GM19463 (cell line): ENCODE measurements at regions not wholly inside any gene's neighbourhood (a gene's known extent, or its start where the extent isn't known, plus 50 kb on each side); places are given as distances from the start of the nearest gene placed in this dataset.

Experiments used
- ATAC-seq: cut with Tn5 transposase; IDR thresholded peaks from one replicate; pipeline ENCODE4 v1.9.1; 2021; ENCODE audit warnings: mild to moderate bottlenecking, moderate library complexity; ENCODE audit not compliant: unreplicated experiment

- no peak for ATAC-seq
Measured at GRCh38 chr3:117246771-117247555, 537.4 kb downstream of the TUSC7 start.

- no peak for ATAC-seq
Measured at GRCh38 chr3:117248153-117248552, 538.6 kb downstream of the TUSC7 start.

GRCh38 chr3:117252208-117252607 lies 542.6 kb downstream of the TUSC7 start:
- ATAC-seq, result peak; percentile 61

GRCh38 chr3:117252651-117253050 lies 543.1 kb downstream of the TUSC7 start:
- no peak for ATAC-seq

GRCh38 chr3:117253636-117254035 lies 544.1 kb downstream of the TUSC7 start:
- ATAC-seq, result no peak

- no peak for ATAC-seq
Measured at GRCh38 chr3:117254985-117255384, 545.4 kb downstream of the TUSC7 start.

- ATAC-seq, result no peak
Measured at GRCh38 chr3:117255736-117256135, 546.2 kb downstream of the TUSC7 start.

- ATAC-seq, result no peak
Measured at GRCh38 chr3:117261983-117262421, 552.4 kb downstream of the TUSC7 start.

GRCh38 chr3:117263270-117263669 lies 553.7 kb downstream of the TUSC7 start:
- no peak for ATAC-seq

GRCh38 chr3:117263745-117264144 lies 554.2 kb downstream of the TUSC7 start:
- ATAC-seq, result no peak

- no peak for ATAC-seq
Measured at GRCh38 chr3:117264204-117264994, 554.8 kb downstream of the TUSC7 start.

GRCh38 chr3:117266806-117267205 lies 557.2 kb downstream of the TUSC7 start:
- ATAC-seq, result no peak

GRCh38 chr3:117268318-117268717 lies 558.7 kb downstream of the TUSC7 start:
- ATAC-seq, result no peak

- ATAC-seq, result no peak
Measured at GRCh38 chr3:117272274-117272673, 562.7 kb downstream of the TUSC7 start.

- no peak for ATAC-seq
Measured at GRCh38 chr3:117272876-117273523, 563.4 kb downstream of the TUSC7 start.

GRCh38 chr3:117277816-117278215 lies 568.2 kb downstream of the TUSC7 start:
- no peak for ATAC-seq

GRCh38 chr3:117278424-117279190 lies 569.0 kb downstream of the TUSC7 start:
- ATAC-seq, result peak; percentile 100

- ATAC-seq, result no peak
Measured at GRCh38 chr3:117281371-117281770, 571.8 kb downstream of the TUSC7 start.

GRCh38 chr3:117282566-117282965 lies 573.0 kb downstream of the TUSC7 start:
- ATAC-seq, result no peak

GRCh38 chr3:117285737-117286136 lies 576.2 kb downstream of the TUSC7 start:
- ATAC-seq, result no peak

GRCh38 chr3:117286488-117286887 lies 576.9 kb downstream of the TUSC7 start:
- ATAC-seq, result no peak
